NT2/D1 (cell line): ENCODE measurements at regions not wholly inside any gene's neighbourhood (a gene's known extent, or its start where the extent isn't known, plus 50 kb on each side); places are given as distances from the start of the nearest gene placed in this dataset.

Source experiments
- SUZ12 ChIP-seq: IDR thresholded peaks from 2 replicates; pipeline ENCODE4 v1.6.1; 2011; ENCODE audit not compliant: insufficient read length, insufficient read depth; ENCODE audit errors: extremely low read depth
- ZNF274 ChIP-seq: IDR thresholded peaks from 2 replicates; pipeline ENCODE4 v1.6.1; 2011; ENCODE audit warnings: mild to moderate bottlenecking, low read depth, low read length

DNA sequence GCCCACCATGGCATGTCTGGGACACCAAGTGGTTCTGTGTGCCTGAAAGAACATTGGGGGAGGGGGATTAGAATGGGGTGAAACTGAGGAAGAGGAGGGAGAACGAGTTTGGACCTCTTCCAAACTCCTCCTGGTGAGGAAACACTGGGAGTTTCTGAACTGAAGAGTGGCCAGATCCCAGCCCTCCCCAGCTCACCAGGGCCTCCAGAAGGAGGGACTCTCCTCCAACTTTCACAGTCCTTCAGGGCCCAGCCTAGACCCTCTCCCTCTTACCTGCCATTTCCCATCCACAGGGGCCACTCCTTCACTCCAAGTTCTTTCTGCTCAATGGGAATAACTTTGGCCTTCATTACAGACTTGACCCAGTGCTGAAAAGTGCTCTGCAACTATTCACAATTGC lies 132.0 kb upstream of the FOXK1 start:
- no peak for TF ChIP-seq ZNF274
- no peak for TF ChIP-seq SUZ12
